Panc1 (cell line): ENCODE measurements at regions not wholly inside any gene's neighbourhood (a gene's known extent, or its start where the extent isn't known, plus 50 kb on each side); places are given as distances from the start of the nearest gene placed in this dataset.

Experiments used
- POLR2AphosphoS5 ChIP-seq: IDR thresholded peaks from 2 replicates; pipeline ENCODE4 v1.6.1; 2012; ENCODE audit warnings: mild to moderate bottlenecking, low read depth, low read length, moderate library complexity
- SIN3A ChIP-seq: IDR thresholded peaks from 2 replicates; pipeline ENCODE4 v1.6.1; 2012; ENCODE audit warnings: low read depth, mild to moderate bottlenecking, low read length, moderate library complexity, borderline replicate concordance; ENCODE audit not compliant: insufficient read depth
- TF ChIP-seq, protein P1 (sequence below): fragments of 450-650 bp; IDR thresholded peaks from 2 replicates; pipeline ENCODE4 v1.5.1; 2017; ENCODE audit warnings: mild to moderate bottlenecking

DNA sequence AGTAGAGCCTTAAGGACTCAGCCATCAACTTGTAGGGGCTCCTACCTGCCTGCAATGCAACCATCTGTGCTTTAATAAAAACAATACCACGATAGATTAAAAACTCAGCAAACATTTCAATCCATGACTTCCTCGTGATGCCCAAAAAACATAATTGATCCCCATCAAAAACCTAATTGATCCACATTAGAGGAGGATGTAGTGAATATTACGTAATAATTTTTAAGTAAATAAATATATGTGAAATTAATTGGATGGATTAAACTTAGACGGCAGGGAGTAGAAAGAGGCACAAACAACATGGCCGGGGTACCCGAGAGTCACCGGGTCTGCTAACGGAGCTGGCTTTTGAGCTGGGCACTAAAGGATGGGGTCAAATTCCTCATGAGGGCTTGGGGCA, 87.3 kb downstream of the ARL4C start:
- TF ChIP-seq, protein P1, sequence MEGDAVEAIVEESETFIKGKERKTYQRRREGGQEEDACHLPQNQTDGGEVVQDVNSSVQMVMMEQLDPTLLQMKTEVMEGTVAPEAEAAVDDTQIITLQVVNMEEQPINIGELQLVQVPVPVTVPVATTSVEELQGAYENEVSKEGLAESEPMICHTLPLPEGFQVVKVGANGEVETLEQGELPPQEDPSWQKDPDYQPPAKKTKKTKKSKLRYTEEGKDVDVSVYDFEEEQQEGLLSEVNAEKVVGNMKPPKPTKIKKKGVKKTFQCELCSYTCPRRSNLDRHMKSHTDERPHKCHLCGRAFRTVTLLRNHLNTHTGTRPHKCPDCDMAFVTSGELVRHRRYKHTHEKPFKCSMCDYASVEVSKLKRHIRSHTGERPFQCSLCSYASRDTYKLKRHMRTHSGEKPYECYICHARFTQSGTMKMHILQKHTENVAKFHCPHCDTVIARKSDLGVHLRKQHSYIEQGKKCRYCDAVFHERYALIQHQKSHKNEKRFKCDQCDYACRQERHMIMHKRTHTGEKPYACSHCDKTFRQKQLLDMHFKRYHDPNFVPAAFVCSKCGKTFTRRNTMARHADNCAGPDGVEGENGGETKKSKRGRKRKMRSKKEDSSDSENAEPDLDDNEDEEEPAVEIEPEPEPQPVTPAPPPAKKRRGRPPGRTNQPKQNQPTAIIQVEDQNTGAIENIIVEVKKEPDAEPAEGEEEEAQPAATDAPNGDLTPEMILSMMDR = no peak
- TF ChIP-seq POLR2AphosphoS5 (no peak), SIN3A (no peak)
